ENCODE measurements at regions not wholly inside any gene's neighbourhood (a gene's known extent, or its start where the extent isn't known, plus 50 kb on each side); places are given as distances from the start of the nearest gene placed in this dataset.

DNA sequence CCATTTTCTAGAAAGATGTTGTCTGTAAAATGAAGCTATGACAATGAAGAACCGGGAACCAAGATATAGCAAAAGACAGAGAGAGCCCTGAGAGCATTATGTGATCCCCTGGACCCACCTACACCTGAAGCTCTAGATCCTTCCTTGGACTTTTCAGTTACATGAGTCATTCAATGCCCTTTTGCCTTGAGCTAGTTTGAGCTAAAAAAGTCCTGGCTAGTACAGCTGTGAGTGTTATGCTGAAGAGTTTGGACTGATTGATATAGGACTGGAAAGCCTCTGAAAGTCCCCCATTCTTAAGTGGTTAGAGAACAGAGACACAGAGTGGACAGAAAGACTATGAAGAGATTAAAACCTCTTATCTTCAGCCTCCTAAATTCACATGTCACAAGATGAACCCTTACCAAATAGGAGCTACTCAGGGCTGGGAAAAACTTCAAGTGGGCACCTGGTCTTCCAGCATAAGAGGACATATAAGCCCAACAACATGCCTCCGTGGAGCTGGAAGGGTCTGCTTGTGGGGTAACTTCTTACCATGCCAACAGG lies 386.8 kb upstream of the NFE2L3 start:
- Histone ChIP-seq H3K27me3 (replicated peaks; ENCODE audit: control insufficient read depth, insufficient read depth, low read length) (no peaks in the 10 kb centered on the region; the same call in none of the 2 replicates), H3K4me3 (replicated peaks; ENCODE audit: low read depth, low read length) (no peak overlapping the region), H3K36me3 (ENCODE audit: control insufficient read depth, insufficient read depth, low read length) (no peaks in the 10 kb centered on the region)
- no peak for TF ChIP-seq CTCF (IDR thresholded peaks at IDR 0.05; ENCODE audit: insufficient read depth, low read length, poor library complexity, severe bottlenecking)
- DNase-seq (ENCODE audit: extremely low read depth, insufficient read length): no peak

GRCh38 chr7:25770235-25770634 lies 381.8 kb upstream of the NFE2L3 start:
- Histone ChIP-seq H3K36me3 (ENCODE audit: control insufficient read depth, insufficient read depth, low read length) (no peaks in the 10 kb centered on the region), H3K27me3 (replicated peaks; ENCODE audit: control insufficient read depth, insufficient read depth, low read length) (no peaks in the 10 kb centered on the region), H3K4me3 (replicated peaks; ENCODE audit: low read depth, low read length) (no peak overlapping the region)
- TF ChIP-seq CTCF (IDR thresholded peaks at IDR 0.05; ENCODE audit: insufficient read depth, low read length, poor library complexity, severe bottlenecking): no peak
- DNase-seq (ENCODE audit: extremely low read depth, insufficient read length): no peak

DNA sequence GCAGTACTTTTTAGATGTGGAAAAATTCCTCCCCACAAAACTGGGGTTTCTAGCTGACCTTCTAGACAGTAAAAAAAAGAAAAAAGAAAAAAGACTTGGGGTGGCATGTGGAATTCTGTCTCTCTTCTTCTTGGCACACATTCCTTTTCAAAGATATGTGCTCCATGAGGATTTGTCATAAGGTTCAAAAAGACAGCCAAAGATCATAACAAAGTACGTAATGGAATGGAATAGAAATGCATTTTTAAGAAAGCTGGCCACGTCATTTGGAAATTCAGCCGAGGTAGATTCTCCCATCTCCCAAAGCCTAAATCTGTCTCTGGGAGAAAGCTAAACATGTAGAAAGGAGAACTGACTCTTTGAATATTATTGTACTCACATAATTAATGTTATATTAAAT lies 381.3 kb upstream of the NFE2L3 start:
- Histone ChIP-seq H3K4me3 (replicated peaks; ENCODE audit: low read depth, low read length) (no peak overlapping the region), H3K27me3 (replicated peaks; ENCODE audit: control insufficient read depth, insufficient read depth, low read length) (no peaks in the 10 kb centered on the region), H3K36me3 (ENCODE audit: control insufficient read depth, insufficient read depth, low read length) (no peaks in the 10 kb centered on the region)
- TF ChIP-seq CTCF (IDR thresholded peaks at IDR 0.05; ENCODE audit: insufficient read depth, low read length, poor library complexity, severe bottlenecking): no peak
- no peak for DNase-seq (ENCODE audit: extremely low read depth, insufficient read length)

DNA sequence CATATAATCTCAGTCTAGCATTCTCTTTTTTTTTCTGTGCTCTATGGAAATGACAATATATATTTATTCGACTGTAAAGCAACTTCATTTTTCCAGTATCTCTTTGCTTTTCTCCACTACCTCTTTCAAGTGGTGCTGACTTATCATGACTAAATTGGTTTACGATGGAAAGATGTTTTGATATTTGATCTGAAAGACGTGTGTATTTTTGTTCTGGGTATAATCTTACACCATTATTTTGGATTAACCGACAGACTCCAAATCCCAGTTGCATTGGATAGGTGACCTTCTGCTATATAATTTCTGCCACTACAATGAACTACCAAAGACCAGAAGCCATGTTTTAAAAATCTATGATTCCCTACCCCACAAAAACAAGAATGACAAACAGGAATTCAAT lies 380.5 kb upstream of the NFE2L3 start:
- Histone ChIP-seq H3K4me3 (replicated peaks; ENCODE audit: low read depth, low read length) (no peak overlapping the region), H3K36me3 (ENCODE audit: control insufficient read depth, insufficient read depth, low read length) (no peaks in the 10 kb centered on the region), H3K27me3 (replicated peaks; ENCODE audit: control insufficient read depth, insufficient read depth, low read length) (no peaks in the 10 kb centered on the region)
- no peak for DNase-seq (ENCODE audit: extremely low read depth, insufficient read length)
- no peak for TF ChIP-seq CTCF (IDR thresholded peaks at IDR 0.05; ENCODE audit: insufficient read depth, low read length, poor library complexity, severe bottlenecking)

DNA sequence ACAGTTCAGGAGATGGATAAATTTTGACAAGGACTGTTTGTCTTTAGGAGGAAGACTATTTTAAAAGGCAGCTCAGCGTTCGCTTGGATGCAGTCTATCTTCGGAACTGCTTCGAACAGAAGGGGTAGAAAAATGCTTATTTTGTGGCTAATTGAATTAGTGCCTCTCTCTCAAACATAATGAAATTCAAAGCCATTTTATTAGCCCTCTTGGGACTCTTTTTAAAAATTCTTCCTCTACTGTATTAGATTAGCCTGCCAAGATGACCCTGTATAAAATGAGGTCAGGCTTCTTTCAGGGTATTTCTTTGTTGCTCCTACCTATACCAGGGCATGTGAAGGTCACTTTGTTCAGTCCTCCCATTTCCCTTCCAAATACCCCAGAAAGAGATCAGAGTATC lies 379.2 kb upstream of the NFE2L3 start:
- no peak for DNase-seq (ENCODE audit: extremely low read depth, insufficient read length)
- no peaks in the 10 kb centered on the region for H3K27me3 ChIP-seq (replicated peaks; ENCODE audit: control insufficient read depth, insufficient read depth, low read length)
- H3K36me3 ChIP-seq (ENCODE audit: control insufficient read depth, insufficient read depth, low read length): no peaks in the 10 kb centered on the region
- H3K4me3 ChIP-seq (replicated peaks; ENCODE audit: low read depth, low read length): no peak overlapping the region
- TF ChIP-seq CTCF (IDR thresholded peaks at IDR 0.05; ENCODE audit: insufficient read depth, low read length, poor library complexity, severe bottlenecking): no peak

DNA sequence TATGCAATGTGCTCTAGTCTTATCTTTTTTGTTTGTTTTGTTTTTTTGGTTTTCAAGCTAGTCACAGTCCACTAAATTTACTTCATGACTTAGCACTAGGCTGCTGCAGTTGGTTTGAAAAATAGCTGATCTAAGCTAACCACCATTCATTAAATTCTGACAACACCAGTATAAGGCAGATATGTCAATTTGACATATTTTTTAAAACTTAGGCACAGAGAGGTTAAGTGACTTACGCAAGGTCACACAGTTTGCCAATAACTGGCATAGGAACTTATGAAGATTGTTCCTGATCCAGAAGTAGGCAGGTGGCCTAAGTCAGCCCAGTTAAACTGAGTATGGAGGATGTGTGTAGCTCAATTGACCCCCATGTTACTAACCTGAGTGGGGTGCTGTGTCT lies 377.3 kb upstream of the NFE2L3 start:
- no peaks in the 10 kb centered on the region for H3K27me3 ChIP-seq (replicated peaks; ENCODE audit: control insufficient read depth, insufficient read depth, low read length)
- DNase-seq (ENCODE audit: extremely low read depth, insufficient read length): no peak
- H3K4me3 ChIP-seq (replicated peaks; ENCODE audit: low read depth, low read length): no peak overlapping the region
- no peaks in the 10 kb centered on the region for H3K36me3 ChIP-seq (ENCODE audit: control insufficient read depth, insufficient read depth, low read length)
- no peak for TF ChIP-seq CTCF (IDR thresholded peaks at IDR 0.05; ENCODE audit: insufficient read depth, low read length, poor library complexity, severe bottlenecking)

Measured in GM06990 (cell line).